ENCODE measurements at regions not wholly inside any gene's neighbourhood (a gene's known extent, or its start where the extent isn't known, plus 50 kb on each side); places are given as distances from the start of the nearest gene placed in this dataset.

- Histone ChIP-seq H3K9me2 (replicated peaks; ENCODE audit: low read depth, low read length) (no peaks in the 10 kb centered on the region), H3K36me3 (ENCODE audit: insufficient read depth, low read length) (no peaks in the 10 kb centered on the region)
- TF ChIP-seq EZH2phosphoT487 (IDR thresholded peaks at IDR 0.05; ENCODE audit: borderline replicate concordance) (no peak), CTCF (conservative IDR thresholded peaks at IDR 0.05; ENCODE audit: low read length) (no peak)
Measured at GRCh38 chr7:82675396-82675795, 231.8 kb upstream of the CACNA2D1 start.

GRCh38 chr7:82674268-82674667, 230.7 kb upstream of the CACNA2D1 start:
- no peak overlapping the region for H2AFZ ChIP-seq (ENCODE audit: low read length)
- H3K79me2 ChIP-seq (ENCODE audit: insufficient read depth, low read length): no peaks in the 10 kb centered on the region
- H3K27me3 ChIP-seq (ENCODE audit: insufficient read depth, low read length, poor library complexity, severe bottlenecking): no peaks in the 10 kb centered on the region
- H3K9ac ChIP-seq (ENCODE audit: low read depth, low read length, poor library complexity, severe bottlenecking): no peak overlapping the region
- peaks cover 15% of the 10 kb centered on the region for H3K4me1 ChIP-seq (ENCODE audit: insufficient read depth, low read length, poor library complexity, severe bottlenecking)
- no peak overlapping the region for H3K4me2 ChIP-seq (ENCODE audit: low read depth, low read length, poor library complexity, severe bottlenecking)
- H3K9me2 ChIP-seq (replicated peaks; ENCODE audit: low read depth, low read length): no peaks in the 10 kb centered on the region
- no peaks in the 10 kb centered on the region for H4K20me1 ChIP-seq (ENCODE audit: insufficient read depth, low read length, poor library complexity, severe bottlenecking)
- no peaks in the 10 kb centered on the region for H3K9me3 ChIP-seq (ENCODE audit: insufficient read depth, low read depth, low read length)
- H3F3A ChIP-seq (ENCODE audit: low read depth): no peaks in the 10 kb centered on the region
- no peak overlapping the region for H3K4me3 ChIP-seq (ENCODE audit: low read length, poor library complexity, severe bottlenecking)
- TF ChIP-seq EZH2phosphoT487 (IDR thresholded peaks at IDR 0.05; ENCODE audit: borderline replicate concordance) (no peak), CTCF (conservative IDR thresholded peaks at IDR 0.05; ENCODE audit: low read length) (no peak)
- H3K36me3 ChIP-seq (ENCODE audit: insufficient read depth, low read length): no peaks in the 10 kb centered on the region

More at GRCh38 chr7:82675396-82675795, 231.8 kb upstream of the CACNA2D1 start:
- Histone ChIP-seq H3K27me3 (ENCODE audit: insufficient read depth, low read length, poor library complexity, severe bottlenecking) (no peaks in the 10 kb centered on the region), H3K4me2 (ENCODE audit: low read depth, low read length, poor library complexity, severe bottlenecking) (no peak overlapping the region), H3K79me2 (ENCODE audit: insufficient read depth, low read length) (no peaks in the 10 kb centered on the region), H3K9ac (ENCODE audit: low read depth, low read length, poor library complexity, severe bottlenecking) (no peak overlapping the region), H3K4me3 (ENCODE audit: low read length, poor library complexity, severe bottlenecking) (no peak overlapping the region), H4K20me1 (ENCODE audit: insufficient read depth, low read length, poor library complexity, severe bottlenecking) (no peaks in the 10 kb centered on the region), H2AFZ (ENCODE audit: low read length) (no peak overlapping the region), H3K9me3 (ENCODE audit: insufficient read depth, low read depth, low read length) (no peaks in the 10 kb centered on the region), H3F3A (ENCODE audit: low read depth) (no peaks in the 10 kb centered on the region), H3K4me1 (ENCODE audit: insufficient read depth, low read length, poor library complexity, severe bottlenecking) (peaks cover 15% of the 10 kb centered on the region)

DNA sequence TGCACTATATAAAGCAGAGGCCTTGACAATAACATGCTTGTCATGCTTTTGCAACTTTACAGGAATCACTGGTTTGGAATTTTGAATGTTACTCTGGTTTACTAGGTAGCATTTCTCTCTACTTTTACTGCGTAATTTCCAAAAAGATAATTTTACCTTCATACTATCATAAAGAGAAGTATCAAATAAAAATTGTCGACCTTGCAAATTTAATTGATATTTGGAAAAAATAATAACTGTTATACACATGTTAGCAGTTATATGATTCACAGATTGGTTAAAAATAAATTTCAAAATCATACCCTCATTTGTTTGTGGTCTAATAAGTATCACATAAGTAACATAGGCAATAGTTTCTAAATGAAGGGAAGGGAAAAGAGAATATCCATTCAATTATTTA, 228.5 kb upstream of the CACNA2D1 start:
- TF ChIP-seq EZH2phosphoT487 (IDR thresholded peaks at IDR 0.05; ENCODE audit: borderline replicate concordance) (no peak), CTCF (conservative IDR thresholded peaks at IDR 0.05; ENCODE audit: low read length) (no peak)
- no peaks in the 10 kb centered on the region for H4K20me1 ChIP-seq (ENCODE audit: insufficient read depth, low read length, poor library complexity, severe bottlenecking)

More for the DNA sequence above, 228.5 kb upstream of the CACNA2D1 start:
- H3F3A ChIP-seq (ENCODE audit: low read depth): no peaks in the 10 kb centered on the region
- no peak overlapping the region for H2AFZ ChIP-seq (ENCODE audit: low read length)
- H3K4me3 ChIP-seq (ENCODE audit: low read length, poor library complexity, severe bottlenecking): no peak overlapping the region
- no peak overlapping the region for H3K9ac ChIP-seq (ENCODE audit: low read depth, low read length, poor library complexity, severe bottlenecking)
- H3K9me2 ChIP-seq (replicated peaks; ENCODE audit: low read depth, low read length): no peaks in the 10 kb centered on the region
- no peak overlapping the region for H3K4me2 ChIP-seq (ENCODE audit: low read depth, low read length, poor library complexity, severe bottlenecking)
- H3K27me3 ChIP-seq (ENCODE audit: insufficient read depth, low read length, poor library complexity, severe bottlenecking): no peaks in the 10 kb centered on the region
- no peaks in the 10 kb centered on the region for H3K9me3 ChIP-seq (ENCODE audit: insufficient read depth, low read depth, low read length)
- no peaks in the 10 kb centered on the region for H3K79me2 ChIP-seq (ENCODE audit: insufficient read depth, low read length)
- no peaks in the 10 kb centered on the region for H3K4me1 ChIP-seq (ENCODE audit: insufficient read depth, low read length, poor library complexity, severe bottlenecking)
- no peaks in the 10 kb centered on the region for H3K36me3 ChIP-seq (ENCODE audit: insufficient read depth, low read length)
